ENCODE measurements at regions not wholly inside any gene's neighbourhood (a gene's known extent, or its start where the extent isn't known, plus 50 kb on each side); places are given as distances from the start of the nearest gene placed in this dataset.
A peak's percentile ranks its signal among the peaks of the same experiment; 100 is the strongest.
"Not testable (repeated sequence)": the region's sequence is repeated elsewhere in the genome, so short reads cannot be mapped to it uniquely, and the experiment has no call there.

- peak; percentile 21 for DNase-seq
Measured at GRCh38 chr4:12674184-12674583, 810.0 kb downstream of the RAB28 start.

- no peak for DNase-seq
Measured at GRCh38 chr4:12672303-12672702, 811.8 kb downstream of the RAB28 start.

GRCh38 chr4:12658146-12658545, 826.0 kb downstream of the RAB28 start:
- DNase-seq, result no peak

- no peak for DNase-seq
Measured at GRCh38 chr4:12651876-12652275, 832.3 kb downstream of the RAB28 start.

GRCh38 chr4:12645732-12646131, 838.4 kb downstream of the RAB28 start:
- no peak for DNase-seq

GRCh38 chr4:12644261-12644660, 839.9 kb downstream of the RAB28 start:
- DNase-seq, result no peak

- DNase-seq, result peak; percentile 84
Measured at GRCh38 chr4:12636191-12636590, 847.9 kb downstream of the RAB28 start.

- DNase-seq, result peak; percentile 71
Measured at GRCh38 chr4:12635629-12636028, 848.5 kb downstream of the RAB28 start.

GRCh38 chr4:12633053-12633651, 851.0 kb downstream of the RAB28 start:
- DNase-seq, result peak; percentile 81

GRCh38 chr4:12615822-12616221, 868.3 kb downstream of the RAB28 start:
- DNase-seq, result no peak

GRCh38 chr4:12612876-12613275, 871.3 kb downstream of the RAB28 start:
- no peak for DNase-seq

GRCh38 chr4:12609212-12609875, 874.8 kb downstream of the RAB28 start:
- not testable (repeated sequence) for DNase-seq

- no peak for DNase-seq
Measured at GRCh38 chr4:12595986-12596385, 888.2 kb downstream of the RAB28 start.

- DNase-seq, result no peak
Measured at GRCh38 chr4:12595489-12595888, 888.7 kb downstream of the RAB28 start.

- DNase-seq, result no peak
Measured at GRCh38 chr4:12588582-12588981, 895.6 kb downstream of the RAB28 start.

GRCh38 chr4:12586242-12587006, 897.7 kb downstream of the RAB28 start:
- DNase-seq, result no peak

- no peak for DNase-seq
Measured at GRCh38 chr4:12584116-12584875, 899.8 kb downstream of the RAB28 start.

- DNase-seq, result no peak
Measured at GRCh38 chr4:12583275-12583674, 900.9 kb downstream of the RAB28 start.

- DNase-seq, result no peak
Measured at GRCh38 chr4:12580787-12581186, 903.4 kb downstream of the RAB28 start.

- no peak for DNase-seq
Measured at GRCh38 chr4:12579172-12579571, 905.0 kb downstream of the RAB28 start.

GRCh38 chr4:12576409-12576808, 907.7 kb downstream of the RAB28 start:
- no peak for DNase-seq

GRCh38 chr4:12573716-12574115, 910.4 kb downstream of the RAB28 start:
- no peak for DNase-seq

- no peak for DNase-seq
Measured at GRCh38 chr4:12562476-12563140, 921.5 kb downstream of the RAB28 start.
